ENCODE measurements at regions not wholly inside any gene's neighbourhood (a gene's known extent, or its start where the extent isn't known, plus 50 kb on each side); places are given as distances from the start of the nearest gene placed in this dataset.

DNA sequence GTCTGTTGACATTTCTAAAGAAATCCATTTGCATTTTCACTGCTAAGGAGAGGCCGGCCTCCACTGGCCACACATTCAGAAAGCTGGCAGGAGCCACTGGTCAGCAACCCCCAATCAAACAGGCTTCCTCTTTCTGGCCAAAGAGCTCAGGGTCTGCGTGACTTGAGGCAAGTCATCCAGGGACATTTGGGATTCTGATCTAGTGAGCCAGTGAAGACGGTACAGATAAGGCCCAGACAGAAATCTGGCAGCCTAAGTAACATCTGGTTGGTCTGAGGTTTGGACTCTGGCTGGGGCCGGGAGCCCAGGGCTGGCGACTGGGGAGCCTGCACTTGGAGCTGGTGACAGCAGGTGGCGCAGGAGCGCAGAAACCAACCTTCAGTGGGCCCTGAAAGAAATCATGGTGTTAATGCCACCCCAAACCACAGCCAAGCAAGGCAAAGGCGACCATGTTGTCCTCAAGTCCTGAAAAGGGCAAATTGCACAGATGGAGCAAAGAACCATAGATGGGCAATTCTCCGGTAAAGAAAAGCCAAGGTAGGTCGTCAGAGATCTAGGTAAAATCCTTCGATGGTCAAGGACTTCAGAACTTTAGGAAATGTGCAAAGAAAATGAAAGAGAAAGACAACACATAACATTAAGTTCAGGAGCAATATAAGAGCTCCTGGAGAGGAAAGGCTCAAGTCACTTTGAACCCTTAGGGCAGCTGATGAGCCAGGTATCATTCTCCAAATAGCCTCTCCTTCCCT is 99.4 kb upstream of the BLID start:
- no peaks in the 10 kb centered on the region for H3K4me1 ChIP-seq (ENCODE audit: control insufficient read depth, extremely low read depth, insufficient read depth, low read length)
- H3K9me3 ChIP-seq (ENCODE audit: control insufficient read depth, low read depth, low read length) = no peaks in the 10 kb centered on the region
- H3K36me3 ChIP-seq (ENCODE audit: control insufficient read depth in 2 of 2, extremely low read depth in 1 of 2, insufficient read depth in 2 of 2, low read length in 2 of 2) = no peaks in the 10 kb centered on the region
- H3K9ac ChIP-seq (ENCODE audit: control insufficient read depth, extremely low read depth, insufficient read depth, low read length) = no peak overlapping the region
- no peak overlapping the region for H3K27ac ChIP-seq (ENCODE audit: control insufficient read depth, insufficient read depth, low read length)
- H3K79me2 ChIP-seq (ENCODE audit: control insufficient read depth, insufficient read depth, low read length) = no peaks in the 10 kb centered on the region
- H4K20me1 ChIP-seq (ENCODE audit: control insufficient read depth, extremely low read depth, insufficient read depth, low read length) = no peaks in the 10 kb centered on the region
- H2AFZ ChIP-seq (ENCODE audit: control insufficient read depth, low read length) = no peak overlapping the region
- no peak overlapping the region for H3K4me2 ChIP-seq (ENCODE audit: control insufficient read depth, extremely low read depth, insufficient read depth, low read depth, low read length)
- no peaks in the 10 kb centered on the region for H3K27me3 ChIP-seq (ENCODE audit: control insufficient read depth, extremely low read depth, insufficient read depth, low read length)
- H3K9me1 ChIP-seq (ENCODE audit: control insufficient read depth, extremely low read depth, insufficient read depth, low read length) = no peaks in the 10 kb centered on the region
- TF ChIP-seq EZH2 (IDR thresholded peaks at IDR 0.05; ENCODE audit: low read length) = no peak
- TF ChIP-seq CTCF (optimal IDR thresholded peaks at IDR 0.05 in 1 of 3, IDR thresholded peaks at IDR 0.05 in 1 of 3, conservative IDR thresholded peaks at IDR 0.05 in 1 of 3; ENCODE audit: extremely low read depth in 1 of 3, insufficient read depth in 2 of 3, low read length in 3 of 3) = peak; percentile 87 to 96 (median 90)
- H3K4me3 ChIP-seq (ENCODE audit: control insufficient read depth in 2 of 3, extremely low read depth in 1 of 3, insufficient read depth in 2 of 3, low read depth in 1 of 3, low read length in 3 of 3) = no peak overlapping the region
- dilution Hi-C loops (cut with MboI; ENCODE audit: extremely low pct_ligation_motif_present, low sequenced_read_pairs) = no loop called here
- FAIRE-seq = peak; percentile 34
- no peak for DNase-seq (ENCODE audit: low read depth, low spot score)

GRCh38 chr11:122214567-122214966 is 98.6 kb upstream of the BLID start:
- Histone ChIP-seq H2AFZ (ENCODE audit: control insufficient read depth, low read length) (no peak overlapping the region), H3K36me3 (ENCODE audit: control insufficient read depth in 2 of 2, extremely low read depth in 1 of 2, insufficient read depth in 2 of 2, low read length in 2 of 2) (no peaks in the 10 kb centered on the region), H3K4me2 (ENCODE audit: control insufficient read depth, extremely low read depth, insufficient read depth, low read depth, low read length) (no peak overlapping the region), H3K27me3 (ENCODE audit: control insufficient read depth, extremely low read depth, insufficient read depth, low read length) (no peaks in the 10 kb centered on the region), H3K9ac (ENCODE audit: control insufficient read depth, extremely low read depth, insufficient read depth, low read length) (no peak overlapping the region), H3K4me3 (ENCODE audit: control insufficient read depth in 2 of 3, extremely low read depth in 1 of 3, insufficient read depth in 2 of 3, low read depth in 1 of 3, low read length in 3 of 3) (no peak overlapping the region), H4K20me1 (ENCODE audit: control insufficient read depth, extremely low read depth, insufficient read depth, low read length) (no peaks in the 10 kb centered on the region), H3K9me1 (ENCODE audit: control insufficient read depth, extremely low read depth, insufficient read depth, low read length) (no peaks in the 10 kb centered on the region), H3K9me3 (ENCODE audit: control insufficient read depth, low read depth, low read length) (no peaks in the 10 kb centered on the region), H3K4me1 (ENCODE audit: control insufficient read depth, extremely low read depth, insufficient read depth, low read length) (no peaks in the 10 kb centered on the region), H3K27ac (ENCODE audit: control insufficient read depth, insufficient read depth, low read length) (no peak overlapping the region), H3K79me2 (ENCODE audit: control insufficient read depth, insufficient read depth, low read length) (no peaks in the 10 kb centered on the region)
- FAIRE-seq (no peak), DNase-seq (ENCODE audit: low read depth, low spot score) (no peak)
- dilution Hi-C loops (cut with MboI; ENCODE audit: extremely low pct_ligation_motif_present, low sequenced_read_pairs) = no loop called here
- TF ChIP-seq EZH2 (IDR thresholded peaks at IDR 0.05; ENCODE audit: low read length) (no peak), CTCF (optimal IDR thresholded peaks at IDR 0.05 in 1 of 3, IDR thresholded peaks at IDR 0.05 in 1 of 3, conservative IDR thresholded peaks at IDR 0.05 in 1 of 3; ENCODE audit: extremely low read depth in 1 of 3, insufficient read depth in 2 of 3, low read length in 3 of 3) (no peak)
